ENCODE measurements at regions not wholly inside any gene's neighbourhood (a gene's known extent, or its start where the extent isn't known, plus 50 kb on each side); places are given as distances from the start of the nearest gene placed in this dataset.

DNA sequence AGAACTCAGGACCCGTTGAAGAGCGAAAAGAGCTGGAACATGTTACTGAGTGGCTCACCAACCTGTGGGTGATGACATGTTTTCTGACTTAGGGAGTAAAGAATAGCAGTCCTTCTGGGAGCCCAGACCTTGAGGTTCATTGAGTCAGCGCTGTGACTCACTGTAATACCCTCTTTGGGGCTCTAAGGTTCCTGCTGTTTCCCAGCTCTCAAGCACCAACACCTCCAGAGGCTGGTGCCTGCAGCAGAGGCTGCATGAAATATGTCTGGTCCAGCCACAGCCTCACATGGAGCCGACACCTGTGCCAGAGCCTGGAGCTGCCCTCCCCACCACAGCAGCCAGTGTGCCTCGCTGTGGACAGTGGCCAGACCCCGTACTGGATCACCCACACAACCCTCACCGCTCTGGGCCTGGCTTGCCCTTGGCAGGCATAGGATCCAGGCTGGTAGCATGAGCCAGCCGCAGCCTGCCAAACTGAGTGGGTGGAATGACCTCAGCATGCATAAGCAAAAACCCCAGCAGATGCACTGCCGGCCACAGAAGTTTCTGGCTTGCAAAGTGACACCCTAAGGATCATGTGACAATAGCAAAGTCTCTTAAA is 143.5 kb upstream of the MRPS30 start (continued):
- TF ChIP-seq, protein P1, sequence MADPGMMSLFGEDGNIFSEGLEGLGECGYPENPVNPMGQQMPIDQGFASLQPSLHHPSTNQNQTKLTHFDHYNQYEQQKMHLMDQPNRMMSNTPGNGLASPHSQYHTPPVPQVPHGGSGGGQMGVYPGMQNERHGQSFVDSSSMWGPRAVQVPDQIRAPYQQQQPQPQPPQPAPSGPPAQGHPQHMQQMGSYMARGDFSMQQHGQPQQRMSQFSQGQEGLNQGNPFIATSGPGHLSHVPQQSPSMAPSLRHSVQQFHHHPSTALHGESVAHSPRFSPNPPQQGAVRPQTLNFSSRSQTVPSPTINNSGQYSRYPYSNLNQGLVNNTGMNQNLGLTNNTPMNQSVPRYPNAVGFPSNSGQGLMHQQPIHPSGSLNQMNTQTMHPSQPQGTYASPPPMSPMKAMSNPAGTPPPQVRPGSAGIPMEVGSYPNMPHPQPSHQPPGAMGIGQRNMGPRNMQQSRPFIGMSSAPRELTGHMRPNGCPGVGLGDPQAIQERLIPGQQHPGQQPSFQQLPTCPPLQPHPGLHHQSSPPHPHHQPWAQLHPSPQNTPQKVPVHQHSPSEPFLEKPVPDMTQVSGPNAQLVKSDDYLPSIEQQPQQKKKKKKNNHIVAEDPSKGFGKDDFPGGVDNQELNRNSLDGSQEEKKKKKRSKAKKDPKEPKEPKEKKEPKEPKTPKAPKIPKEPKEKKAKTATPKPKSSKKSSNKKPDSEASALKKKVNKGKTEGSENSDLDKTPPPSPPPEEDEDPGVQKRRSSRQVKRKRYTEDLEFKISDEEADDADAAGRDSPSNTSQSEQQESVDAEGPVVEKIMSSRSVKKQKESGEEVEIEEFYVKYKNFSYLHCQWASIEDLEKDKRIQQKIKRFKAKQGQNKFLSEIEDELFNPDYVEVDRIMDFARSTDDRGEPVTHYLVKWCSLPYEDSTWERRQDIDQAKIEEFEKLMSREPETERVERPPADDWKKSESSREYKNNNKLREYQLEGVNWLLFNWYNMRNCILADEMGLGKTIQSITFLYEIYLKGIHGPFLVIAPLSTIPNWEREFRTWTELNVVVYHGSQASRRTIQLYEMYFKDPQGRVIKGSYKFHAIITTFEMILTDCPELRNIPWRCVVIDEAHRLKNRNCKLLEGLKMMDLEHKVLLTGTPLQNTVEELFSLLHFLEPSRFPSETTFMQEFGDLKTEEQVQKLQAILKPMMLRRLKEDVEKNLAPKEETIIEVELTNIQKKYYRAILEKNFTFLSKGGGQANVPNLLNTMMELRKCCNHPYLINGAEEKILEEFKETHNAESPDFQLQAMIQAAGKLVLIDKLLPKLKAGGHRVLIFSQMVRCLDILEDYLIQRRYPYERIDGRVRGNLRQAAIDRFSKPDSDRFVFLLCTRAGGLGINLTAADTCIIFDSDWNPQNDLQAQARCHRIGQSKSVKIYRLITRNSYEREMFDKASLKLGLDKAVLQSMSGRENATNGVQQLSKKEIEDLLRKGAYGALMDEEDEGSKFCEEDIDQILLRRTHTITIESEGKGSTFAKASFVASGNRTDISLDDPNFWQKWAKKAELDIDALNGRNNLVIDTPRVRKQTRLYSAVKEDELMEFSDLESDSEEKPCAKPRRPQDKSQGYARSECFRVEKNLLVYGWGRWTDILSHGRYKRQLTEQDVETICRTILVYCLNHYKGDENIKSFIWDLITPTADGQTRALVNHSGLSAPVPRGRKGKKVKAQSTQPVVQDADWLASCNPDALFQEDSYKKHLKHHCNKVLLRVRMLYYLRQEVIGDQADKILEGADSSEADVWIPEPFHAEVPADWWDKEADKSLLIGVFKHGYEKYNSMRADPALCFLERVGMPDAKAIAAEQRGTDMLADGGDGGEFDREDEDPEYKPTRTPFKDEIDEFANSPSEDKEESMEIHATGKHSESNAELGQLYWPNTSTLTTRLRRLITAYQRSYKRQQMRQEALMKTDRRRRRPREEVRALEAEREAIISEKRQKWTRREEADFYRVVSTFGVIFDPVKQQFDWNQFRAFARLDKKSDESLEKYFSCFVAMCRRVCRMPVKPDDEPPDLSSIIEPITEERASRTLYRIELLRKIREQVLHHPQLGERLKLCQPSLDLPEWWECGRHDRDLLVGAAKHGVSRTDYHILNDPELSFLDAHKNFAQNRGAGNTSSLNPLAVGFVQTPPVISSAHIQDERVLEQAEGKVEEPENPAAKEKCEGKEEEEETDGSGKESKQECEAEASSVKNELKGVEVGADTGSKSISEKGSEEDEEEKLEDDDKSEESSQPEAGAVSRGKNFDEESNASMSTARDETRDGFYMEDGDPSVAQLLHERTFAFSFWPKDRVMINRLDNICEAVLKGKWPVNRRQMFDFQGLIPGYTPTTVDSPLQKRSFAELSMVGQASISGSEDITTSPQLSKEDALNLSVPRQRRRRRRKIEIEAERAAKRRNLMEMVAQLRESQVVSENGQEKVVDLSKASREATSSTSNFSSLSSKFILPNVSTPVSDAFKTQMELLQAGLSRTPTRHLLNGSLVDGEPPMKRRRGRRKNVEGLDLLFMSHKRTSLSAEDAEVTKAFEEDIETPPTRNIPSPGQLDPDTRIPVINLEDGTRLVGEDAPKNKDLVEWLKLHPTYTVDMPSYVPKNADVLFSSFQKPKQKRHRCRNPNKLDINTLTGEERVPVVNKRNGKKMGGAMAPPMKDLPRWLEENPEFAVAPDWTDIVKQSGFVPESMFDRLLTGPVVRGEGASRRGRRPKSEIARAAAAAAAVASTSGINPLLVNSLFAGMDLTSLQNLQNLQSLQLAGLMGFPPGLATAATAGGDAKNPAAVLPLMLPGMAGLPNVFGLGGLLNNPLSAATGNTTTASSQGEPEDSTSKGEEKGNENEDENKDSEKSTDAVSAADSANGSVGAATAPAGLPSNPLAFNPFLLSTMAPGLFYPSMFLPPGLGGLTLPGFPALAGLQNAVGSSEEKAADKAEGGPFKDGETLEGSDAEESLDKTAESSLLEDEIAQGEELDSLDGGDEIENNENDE (IDR thresholded peaks at IDR 0.05; ENCODE audit: insufficient replicate concordance, low read length), result no peak

Data from H1 (cell line).